H1 (cell line): ENCODE measurements at regions not wholly inside any gene's neighbourhood (a gene's known extent, or its start where the extent isn't known, plus 50 kb on each side); places are given as distances from the start of the nearest gene placed in this dataset.

Source experiments
- CTCF ChIA-PET: fragments of 300-600 bp; sonication (Branson Sonifier 250); formaldehyde crosslinking; loops from one replicate; lab custom pipeline; 2021; ENCODE audit not compliant: partially characterized antibody; lab: Charles Lee
- POLR2A ChIA-PET: fragments of 300-600 bp; sonication (Branson Sonifier 250); formaldehyde crosslinking; loops from one replicate; lab custom pipeline; 2021; ENCODE audit warnings: inconsistent platforms; ENCODE audit not compliant: partially characterized antibody; lab: Charles Lee
- DNase-seq, 2 experiments: peaks; one replicate each; pipeline versions ENCODE4 v3.0.0 to v3.0.0-alpha.2; 2010 to 2022; ENCODE audit warnings: low spot score in 2 of 2, low read depth in 1 of 2, mixed read lengths in 1 of 2
- FAIRE-seq: peaks from 2 replicates; lab custom pipeline; 2011; peaks lifted over from hg19 to GRCh38; lab: Jason Lieb, UNC
- H2AFZ ChIP-seq: 2 replicates; pipeline ENCODE4 v1.8.1; 2012; ENCODE audit warnings: low read length, inconsistent platforms
- H2AK5ac ChIP-seq: 2 replicates; pipeline ENCODE4 v1.6.1; 2013; ENCODE audit warnings: low read depth, low read length
- H2BK120ac ChIP-seq: replicated peaks from 2 replicates; pipeline ENCODE3; 2013; ENCODE audit warnings: low read depth, low read length, inconsistent platforms
- H2BK12ac ChIP-seq: 2 replicates; pipeline ENCODE4 v1.6.1; 2013; ENCODE audit warnings: low read depth, low read length
- H2BK15ac ChIP-seq: 2 replicates; pipeline ENCODE4 v1.6.1; 2013; ENCODE audit warnings: low read length
- H2BK20ac ChIP-seq: 2 replicates; pipeline ENCODE4 v1.6.1; 2013; ENCODE audit warnings: low read length
- H2BK5ac ChIP-seq: 2 replicates; pipeline ENCODE4 v1.6.1; 2013; ENCODE audit warnings: low read depth, low read length
- H3K14ac ChIP-seq: 2 replicates; pipeline ENCODE4 v1.6.1; 2013; ENCODE audit warnings: inconsistent platforms; ENCODE audit not compliant: insufficient read length
- H3K18ac ChIP-seq: 2 replicates; pipeline ENCODE4 v1.6.1; 2013; ENCODE audit warnings: low read length; ENCODE audit errors: extremely low read depth
- H3K23ac ChIP-seq: 2 replicates; pipeline ENCODE4 v1.6.1; 2013; ENCODE audit warnings: inconsistent platforms; ENCODE audit not compliant: insufficient read length
- H3K23me2 ChIP-seq: 2 replicates; pipeline ENCODE4 v1.6.1; 2013; ENCODE audit warnings: low read depth, low read length
- H3K27ac ChIP-seq: 2 replicates; pipeline ENCODE4 v1.6.1; 2011; ENCODE audit warnings: low read depth, low read length, inconsistent platforms
- H3K27me3 ChIP-seq, 4 experiments: replicated peaks in 1 of 4; 1 replicate in 1 of 4; 2 replicates in 3 of 4; pipeline versions ENCODE4 v1.6.1 to v1.8.1; 2011 to 2013; ENCODE audit warnings: low read length in 3 of 4, mild to moderate bottlenecking in 3 of 4, inconsistent platforms in 2 of 4, mixed read lengths in 2 of 4, moderate library complexity in 1 of 4; ENCODE audit not compliant: control insufficient read depth in 3 of 4, insufficient read depth in 3 of 4; ENCODE audit errors: extremely low read depth in 1 of 4
- H3K36me3 ChIP-seq, 4 experiments: 2 replicates each; pipeline versions ENCODE4 v1.6.1 to v1.8.1; 2011 to 2013; ENCODE audit warnings: mild to moderate bottlenecking in 4 of 4, low read length in 3 of 4, moderate library complexity in 2 of 4, control low read depth in 1 of 4, inconsistent platforms in 1 of 4; ENCODE audit not compliant: insufficient read depth in 4 of 4, control insufficient read depth in 2 of 4
- H3K4ac ChIP-seq: replicated peaks from 2 replicates; pipeline ENCODE3; 2013; ENCODE audit warnings: low read length, low read depth, mixed read lengths, inconsistent platforms; ENCODE audit not compliant: insufficient read length
- H3K4me1 ChIP-seq, 4 experiments: replicated peaks in 1 of 4; 1 replicate in 1 of 4; 2 replicates in 3 of 4; pipeline versions ENCODE4 v1.6.1 to v1.8.1; 2011 to 2013; ENCODE audit warnings: low read length in 3 of 4, inconsistent platforms in 2 of 4, mixed read lengths in 1 of 4; ENCODE audit not compliant: insufficient read depth in 4 of 4, control insufficient read depth in 3 of 4
- H3K4me2 ChIP-seq, 2 experiments: 2 replicates each; pipeline versions ENCODE4 v1.6.1 to v1.8.1; 2011 to 2013; ENCODE audit warnings: low read depth in 2 of 2, low read length in 2 of 2, control low read depth in 1 of 2, inconsistent platforms in 1 of 2, mild to moderate bottlenecking in 1 of 2; ENCODE audit not compliant: insufficient read depth in 1 of 2
- H3K4me3 ChIP-seq, 4 experiments: fragments of 200-600, 300-600 bp in 1 of 4; sonication (generic), shearing (Covaris generic), sonication (Bioruptor Twin) in 1 of 4; 2 replicates each; pipeline versions ENCODE4 v1.5.1 to v1.8.1; 2011 to 2016; ENCODE audit warnings: low read length in 4 of 4, low read depth in 3 of 4, control low read depth in 2 of 4, inconsistent platforms in 2 of 4, mild to moderate bottlenecking in 2 of 4, mixed read lengths in 1 of 4, moderate library complexity in 1 of 4; ENCODE audit not compliant: insufficient read depth in 2 of 4; ENCODE audit errors: extremely low read depth in 1 of 4
- H3K56ac ChIP-seq: replicated peaks from 2 replicates; pipeline ENCODE3; 2013; ENCODE audit warnings: low read depth, mild to moderate bottlenecking, mixed read lengths, low read length, inconsistent platforms; ENCODE audit not compliant: insufficient read length
- H3K79me1 ChIP-seq: 2 replicates; pipeline ENCODE4 v1.6.1; 2013; ENCODE audit warnings: low read depth, low read length, control low read depth
- H3K79me2 ChIP-seq, 2 experiments: 2 replicates each; pipeline versions ENCODE4 v1.6.1 to v1.8.1; 2012 to 2013; ENCODE audit warnings: low read length in 2 of 2, mild to moderate bottlenecking in 2 of 2, inconsistent platforms in 1 of 2; ENCODE audit not compliant: insufficient read depth in 2 of 2, control insufficient read depth in 1 of 2
- H3K9ac ChIP-seq, 4 experiments: replicated peaks in 1 of 4; 1 replicate in 1 of 4; 2 replicates in 3 of 4; pipeline versions ENCODE4 v1.6.1 to v1.8.1; 2011 to 2013; ENCODE audit warnings: low read depth in 3 of 4, low read length in 3 of 4, control low read depth in 2 of 4, mild to moderate bottlenecking in 2 of 4, moderate library complexity in 2 of 4, inconsistent platforms in 1 of 4; ENCODE audit errors: extremely low read depth in 1 of 4
- H3K9me3 ChIP-seq, 2 experiments: 2 replicates each; pipeline versions ENCODE4 v1.6.1 to v1.8.1; 2012 to 2013; ENCODE audit warnings: mild to moderate bottlenecking in 2 of 2, moderate library complexity in 2 of 2, control low read depth in 1 of 2, inconsistent platforms in 1 of 2, low read depth in 1 of 2, low read length in 1 of 2, mixed read lengths in 1 of 2; ENCODE audit not compliant: insufficient read depth in 2 of 2
- H4K20me1 ChIP-seq, 2 experiments: replicated peaks in 1 of 2; 2 replicates each; pipeline versions ENCODE3 to v1.8.1; 2011 to 2013; ENCODE audit warnings: inconsistent platforms in 2 of 2, low read length in 2 of 2, mild to moderate bottlenecking in 1 of 2; ENCODE audit not compliant: insufficient read depth in 2 of 2, control insufficient read depth in 1 of 2
- H4K5ac ChIP-seq: 2 replicates; pipeline ENCODE4 v1.6.1; 2013; ENCODE audit warnings: low read length, low read depth, mixed read lengths, inconsistent platforms; ENCODE audit not compliant: insufficient read length
- H4K8ac ChIP-seq: 2 replicates; pipeline ENCODE4 v1.8.0; 2013; ENCODE audit warnings: mild to moderate bottlenecking, moderate library complexity, low read length, inconsistent platforms; ENCODE audit not compliant: insufficient read depth; ENCODE audit errors: extremely low read depth
- H4K91ac ChIP-seq: replicated peaks from 2 replicates; pipeline ENCODE3; 2013; ENCODE audit warnings: low read length, mixed read lengths, inconsistent platforms; ENCODE audit not compliant: insufficient read length
- ASH2L ChIP-seq: fragments of 200-600, 300-600 bp; sonication (generic); IDR thresholded peaks from one replicate; pipeline ENCODE4 v1.7.1; 2017; ENCODE audit warnings: low read length
- CHD1 ChIP-seq: IDR thresholded peaks from 2 replicates; pipeline ENCODE4 v1.6.1; 2012; ENCODE audit warnings: low read depth, low read length, improper control_type of control experiment
- PHF8 ChIP-seq: fragments of 200-600 bp; sonication (generic); conservative IDR thresholded peaks from 2 replicates; pipeline ENCODE4 v1.7.1; 2012; ENCODE audit warnings: low read depth, mild to moderate bottlenecking, inconsistent platforms, low read length, moderate library complexity
- POLR2A ChIP-seq, 2 experiments: IDR thresholded peaks; 1 replicate in 1 of 2; 2 replicates in 1 of 2; pipeline ENCODE4 v1.6.1; 2011; ENCODE audit warnings: low read depth in 2 of 2, low read length in 2 of 2, mild to moderate bottlenecking in 2 of 2; ENCODE audit errors: control extremely low read depth in 1 of 2
- POLR2AphosphoS5 ChIP-seq: IDR thresholded peaks from 2 replicates; pipeline ENCODE4 v1.6.1; 2011; ENCODE audit warnings: low read depth, low read length
- RBBP5 ChIP-seq: IDR thresholded peaks from 2 replicates; pipeline ENCODE4 v1.7.1; 2012; ENCODE audit warnings: low read depth, mild to moderate bottlenecking, inconsistent platforms, low read length, moderate library complexity, borderline replicate concordance
- WGBS, 2 experiments: shearing (Covaris generic) in 1 of 2; methylation state at CpG; one replicate each; pipeline versions ENCODE4 v1.1.6 to v1.1.7; 2013 to 2015; ENCODE audit warnings: low lambda C conversion rate in 2 of 2, mixed read lengths in 2 of 2, inconsistent platforms in 1 of 2, low coverage in 1 of 2, missing lambda C conversion rate in 1 of 2; ENCODE audit not compliant: insufficient replicate concordance in 2 of 2, insufficient coverage in 1 of 2, insufficient read length in 1 of 2; ENCODE audit errors: extremely low coverage in 1 of 2, missing lambda C conversion rate in 1 of 2; 5-methylcytosine and 5-hydroxymethylcytosine counted together

- H4K91ac ChIP-seq: no peak overlapping the region
- WGBS, 2 experiments: 89% methylated on average over 2 of the region's 2 CpGs; no CpG with 5 or more reads in 1 of the 2 experiments
- H2BK15ac ChIP-seq: no peak overlapping the region
- no peak overlapping the region for H2BK5ac ChIP-seq
- H4K8ac ChIP-seq: no peak overlapping the region
- no peak overlapping the region for H3K4me2 ChIP-seq
- no peak overlapping the region for H3K4me3 ChIP-seq
- no peaks in the 10 kb centered on the region for H3K23me2 ChIP-seq
- POLR2A ChIA-PET: no interaction called here
- no peak overlapping the region for H3K9ac ChIP-seq
- no peak overlapping the region for H2AFZ ChIP-seq
- no peak overlapping the region for H3K56ac ChIP-seq
- H3K23ac ChIP-seq: no peak overlapping the region
- no peak overlapping the region for H2AK5ac ChIP-seq
- H4K5ac ChIP-seq: no peak overlapping the region
- TF ChIP-seq ASH2L: no peak
- TF ChIP-seq RBBP5: no peak
- TF ChIP-seq POLR2A (IDR thresholded peaks at IDR 0.05; ENCODE audit: control extremely low read depth in 1 of 2, low read depth in 2 of 2, low read length in 2 of 2): no peak
- TF ChIP-seq CHD1: no peak
- TF ChIP-seq PHF8: no peak
- TF ChIP-seq POLR2AphosphoS5: no peak
- TF ChIP-seq, all 59 proteins: peak for 0
- Histone ChIP-seq H3K9me3 (no peaks in the 10 kb centered on the region), H3K4ac (no peak overlapping the region), H3K27me3 (no peaks in the 10 kb centered on the region), H3K36me3 (no peaks in the 10 kb centered on the region), H3K4me1 (no peaks in the 10 kb centered on the region), H3K79me2 (no peaks in the 10 kb centered on the region), H3K79me1 (no peaks in the 10 kb centered on the region), H3K18ac (no peak overlapping the region), H2BK12ac (no peak overlapping the region), H2BK20ac (no peak overlapping the region), H2BK120ac (no peak overlapping the region), H3K14ac (no peak overlapping the region), H3K27ac (no peak overlapping the region), H4K20me1 (no peaks in the 10 kb centered on the region)
- CTCF ChIA-PET: interaction anchor here (1.2 to 1.5 kb wide), 2 partner anchors 17 to 70 kb away, joined by 3 to 4 read pairs; no protein-coding TSS in a partner anchor
- no peak for DNase-seq
- FAIRE-seq: no peak
These were observed 836.1 kb upstream of the PCDH20 start for GRCh38 chr13:62251734-62252133.
